Body of pancreas (tissue), 4 donors: ENCODE measurements at regions not wholly inside any gene's neighbourhood (a gene's known extent, or its start where the extent isn't known, plus 50 kb on each side); places are given as distances from the start of the nearest gene placed in this dataset.

Experiments used
- ATAC-seq: fragments of 150-250 bp; one replicate; pipeline ENCODE4 v1.9.1; 2016
- DNase-seq, 4 donors: peaks; one replicate each; pipeline ENCODE4 v3.0.0-alpha.2; 2019
- H3K27ac ChIP-seq, 4 donors: fragments of 200-600 bp; sonication (generic); 1 replicate in 3 of 4; 2 replicates in 1 of 4; pipeline versions ENCODE4 v1.5.1 to v1.6.1; 2016 to 2019; ENCODE audit warnings: mild to moderate bottlenecking in 1 of 4, mixed read lengths in 1 of 4, moderate library complexity in 1 of 4
- H3K27me3 ChIP-seq, 2 donors: fragments of 200-600 bp; sonication (generic); one replicate each; pipeline ENCODE4 v1.6.0; 2016; ENCODE audit warnings: mild to moderate bottlenecking in 1 of 2
- H3K36me3 ChIP-seq, 2 donors: fragments of 200-600 bp; sonication (generic); replicated peaks in 1 of 2; 2 replicates each; pipeline ENCODE4 v1.5.1; 2016; ENCODE audit warnings: low read depth in 2 of 2; ENCODE audit not compliant: insufficient read depth in 1 of 2
- H3K4me1 ChIP-seq: fragments of 200-600 bp; sonication (generic); one replicate; pipeline ENCODE4 v1.6.0; 2016
- H3K4me3 ChIP-seq, 2 donors: fragments of 200-600 bp; sonication (generic); 1 replicate in 1 of 2; 2 replicates in 1 of 2; pipeline ENCODE4 v1.5.1; 2016 to 2019
- H3K9me3 ChIP-seq, 3 donors: fragments of 200-600 bp; sonication (generic); 1 replicate in 2 of 3; 2 replicates in 1 of 3; pipeline ENCODE4 v1.5.1; 2016
- CTCF ChIP-seq, 7 experiments: fragments of 450-650 bp in 4 of 7; fragments of 200-600 bp in 3 of 7; sonication (generic) in 3 of 7; IDR thresholded peaks; one replicate each; pipeline ENCODE4 v1.5.1; 2016 to 2019; ENCODE audit warnings: antibody characterized with exemption in 7 of 7
- POLR2A ChIP-seq, 3 donors: fragments of 450-650 bp; IDR thresholded peaks; one replicate each; pipeline ENCODE4 v1.6.1; 2016; ENCODE audit warnings: antibody characterized with exemption in 3 of 3, mild to moderate bottlenecking in 2 of 3
- WGBS, 2 donors: methylation state at CpG; one replicate each; pipeline ENCODE4 v1.1.5; 2017; 5-methylcytosine and 5-hydroxymethylcytosine counted together
- intact Hi-C: fragments of 100-400 bp; cut with DNase I; formaldehyde crosslinking; loops from one replicate; pipeline ENCODE4 v1.15.1; 2023

- ATAC-seq = no peak
- H3K4me1 ChIP-seq = no peaks in the 10 kb centered on the region
- H3K27me3 ChIP-seq = no peaks in the 10 kb centered on the region
- no peaks in the 10 kb centered on the region for H3K9me3 ChIP-seq
- intact Hi-C loops = no loop called here
- H3K4me3 ChIP-seq = no peak overlapping the region
- TF ChIP-seq POLR2A (IDR thresholded peaks at IDR 0.05) (no peak), CTCF (IDR thresholded peaks at IDR 0.05) (no peak)
- H3K27ac ChIP-seq = no peak overlapping the region
- no peak for DNase-seq
- H3K36me3 ChIP-seq = no peaks in the 10 kb centered on the region
Observed at GRCh38 chr12:16415155-16415554, 67.7 kb downstream of the MGST1 start.

GRCh38 chr12:16417058-16417457 is 69.6 kb downstream of the MGST1 start:
- Histone ChIP-seq H3K4me1 (no peaks in the 10 kb centered on the region), H3K27me3 (no peaks in the 10 kb centered on the region), H3K4me3 (no peak overlapping the region), H3K27ac (no peak overlapping the region), H3K36me3 (no peaks in the 10 kb centered on the region), H3K9me3 (no peaks in the 10 kb centered on the region)
- DNase-seq (no peak), ATAC-seq (no peak)
- intact Hi-C loops = no loop called here
- TF ChIP-seq CTCF (IDR thresholded peaks at IDR 0.05) (no peak), POLR2A (IDR thresholded peaks at IDR 0.05) (no peak)

- Histone ChIP-seq H3K4me3 (no peak overlapping the region), H3K36me3 (no peaks in the 10 kb centered on the region), H3K27me3 (no peaks in the 10 kb centered on the region), H3K9me3 (no peaks in the 10 kb centered on the region), H3K4me1 (no peaks in the 10 kb centered on the region), H3K27ac (no peak overlapping the region)
- no peak for DNase-seq
- ATAC-seq = no peak
- intact Hi-C loops = no loop called here
- no peak for TF ChIP-seq POLR2A (IDR thresholded peaks at IDR 0.05)
- 94 to 95% methylated on average over 1 of the region's 1 CpG for WGBS, 2 donors
Observed at GRCh38 chr12:16421806-16422205, 74.4 kb downstream of the MGST1 start.

- H3K4me1 ChIP-seq = no peaks in the 10 kb centered on the region
- TF ChIP-seq POLR2A (IDR thresholded peaks at IDR 0.05) (no peak), CTCF (IDR thresholded peaks at IDR 0.05) (no peak)
- H3K27ac ChIP-seq = no peak overlapping the region
- H3K4me3 ChIP-seq = no peak overlapping the region
- ATAC-seq (no peak), DNase-seq (no peak)
- H3K27me3 ChIP-seq = no peaks in the 10 kb centered on the region
- intact Hi-C loops = no loop called here
- no peaks in the 10 kb centered on the region for H3K9me3 ChIP-seq
- 72 to 75% methylated on average over 2 of the region's 2 CpGs for WGBS, 2 donors
- no peaks in the 10 kb centered on the region for H3K36me3 ChIP-seq
Observed at GRCh38 chr12:16424531-16424930, 77.1 kb downstream of the MGST1 start.

GRCh38 chr12:16435875-16436554 is 88.6 kb downstream of the MGST1 start:
- ATAC-seq = peak; percentile 84
- Histone ChIP-seq H3K27ac (peak overlapping the region in 3 of 4 donors; percentile 7 to 47 (median 39)), H3K27me3 (no peaks in the 10 kb centered on the region), H3K4me1 (peaks cover 13% of the 10 kb centered on the region), H3K9me3 (no peaks in the 10 kb centered on the region), H3K4me3 (no peak overlapping the region), H3K36me3 (no peaks in the 10 kb centered on the region)
- intact Hi-C loops = no loop called here
- WGBS, 2 donors = 33 to 53% methylated on average over 3 of the region's 3 CpGs
- TF ChIP-seq CTCF (IDR thresholded peaks at IDR 0.05) (no peak), POLR2A (IDR thresholded peaks at IDR 0.05) (peak in 1 of 3 donors; percentile 13)
- DNase-seq = peak in 1 of 4 donors; percentile 4
